Epithelial cell of esophagus (primary cell): ENCODE measurements at regions not wholly inside any gene's neighbourhood (a gene's known extent, or its start where the extent isn't known, plus 50 kb on each side); places are given as distances from the start of the nearest gene placed in this dataset.

Experiments
- DNase-seq: peaks from one replicate; pipeline ENCODE4 v3.0.0; 2010; ENCODE audit warnings: low read depth
- H3K4me3 ChIP-seq: 2 replicates; pipeline ENCODE4 v1.5.1; 2011; ENCODE audit warnings: mild to moderate bottlenecking, low read length, control low read depth
- CTCF ChIP-seq: IDR thresholded peaks from 2 replicates; pipeline ENCODE4 v1.5.1; 2011; ENCODE audit warnings: low read depth, mild to moderate bottlenecking, low read length, control low read depth, inconsistent platforms; ENCODE audit not compliant: insufficient read depth; ENCODE audit errors: missing control alignments

DNA sequence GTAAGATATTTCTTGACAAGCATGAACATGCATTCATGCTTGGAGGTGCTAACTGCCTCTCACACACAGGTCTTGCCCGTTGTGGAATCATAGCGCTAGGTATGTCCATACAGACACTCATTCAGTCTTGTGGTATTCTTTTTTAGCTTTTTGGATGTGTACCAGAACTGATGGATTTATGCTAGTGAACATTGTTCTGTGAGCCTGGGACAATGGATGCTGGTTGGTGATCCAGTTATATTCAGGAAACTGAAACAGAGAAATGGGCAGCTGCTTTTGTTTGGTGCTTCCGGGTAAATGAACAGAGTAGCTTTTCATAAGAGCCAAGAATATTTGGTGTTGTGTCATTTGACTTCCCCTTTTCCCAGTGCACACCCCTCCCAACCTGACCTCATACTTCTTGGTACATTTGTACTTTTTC lies 78.9 kb upstream of the SLC4A4 start:
- TF ChIP-seq CTCF = no peak
- DNase-seq = peak; percentile 93
- no peak overlapping the region for H3K4me3 ChIP-seq

GRCh38 chr4:71260544-71260943 lies 78.3 kb upstream of the SLC4A4 start:
- TF ChIP-seq CTCF = no peak
- H3K4me3 ChIP-seq = no peak overlapping the region

DNA sequence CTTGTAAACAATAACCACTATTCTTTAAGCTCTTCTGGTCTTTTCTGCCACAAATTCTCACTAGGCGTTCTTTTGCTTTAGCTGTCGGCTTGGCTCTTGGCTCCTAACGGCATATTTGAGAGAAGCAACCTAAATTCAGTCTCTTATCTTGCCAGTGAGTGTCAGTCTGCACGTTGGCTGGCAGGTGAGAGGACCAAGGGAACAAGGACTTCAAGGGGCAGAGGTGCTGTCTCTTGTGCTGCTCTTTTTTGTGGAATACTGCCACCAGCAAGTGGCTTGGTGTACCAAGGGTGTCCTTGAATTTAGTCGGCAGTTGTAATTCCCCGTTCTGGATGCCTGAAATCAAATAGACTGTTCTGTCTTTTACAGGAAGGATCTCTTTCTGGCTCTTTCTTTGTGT lies 77.8 kb upstream of the SLC4A4 start:
- DNase-seq = no peak
- no peak overlapping the region for H3K4me3 ChIP-seq
- no peak for TF ChIP-seq CTCF

More at GRCh38 chr4:71260544-71260943, 78.3 kb upstream of the SLC4A4 start:
- no peak for DNase-seq

- DNase-seq = no peak
- no peak overlapping the region for H3K4me3 ChIP-seq
- TF ChIP-seq CTCF = no peak
These were observed 77.1 kb upstream of the SLC4A4 start for GRCh38 chr4:71261633-71262121.

DNA sequence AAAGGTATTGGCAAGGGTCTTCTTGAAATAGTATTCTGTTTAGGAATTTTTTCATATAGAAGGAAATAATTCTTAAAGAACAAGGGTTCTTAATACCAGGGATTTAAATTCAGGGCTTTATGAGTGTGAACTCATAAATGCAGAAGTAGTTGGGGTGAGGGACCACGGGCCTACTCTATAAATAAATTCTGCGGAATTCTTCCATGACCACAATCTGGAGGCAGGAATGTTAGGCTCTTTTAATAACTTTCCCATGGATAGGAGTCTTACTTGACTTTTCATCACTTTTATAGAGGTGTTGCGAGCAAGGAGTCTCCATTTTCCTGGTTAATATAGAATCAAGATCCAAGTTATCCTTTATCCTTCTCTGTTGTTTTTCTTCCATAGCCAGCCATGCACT lies 76.7 kb upstream of the SLC4A4 start:
- DNase-seq = no peak
- no peak overlapping the region for H3K4me3 ChIP-seq
- no peak for TF ChIP-seq CTCF

DNA sequence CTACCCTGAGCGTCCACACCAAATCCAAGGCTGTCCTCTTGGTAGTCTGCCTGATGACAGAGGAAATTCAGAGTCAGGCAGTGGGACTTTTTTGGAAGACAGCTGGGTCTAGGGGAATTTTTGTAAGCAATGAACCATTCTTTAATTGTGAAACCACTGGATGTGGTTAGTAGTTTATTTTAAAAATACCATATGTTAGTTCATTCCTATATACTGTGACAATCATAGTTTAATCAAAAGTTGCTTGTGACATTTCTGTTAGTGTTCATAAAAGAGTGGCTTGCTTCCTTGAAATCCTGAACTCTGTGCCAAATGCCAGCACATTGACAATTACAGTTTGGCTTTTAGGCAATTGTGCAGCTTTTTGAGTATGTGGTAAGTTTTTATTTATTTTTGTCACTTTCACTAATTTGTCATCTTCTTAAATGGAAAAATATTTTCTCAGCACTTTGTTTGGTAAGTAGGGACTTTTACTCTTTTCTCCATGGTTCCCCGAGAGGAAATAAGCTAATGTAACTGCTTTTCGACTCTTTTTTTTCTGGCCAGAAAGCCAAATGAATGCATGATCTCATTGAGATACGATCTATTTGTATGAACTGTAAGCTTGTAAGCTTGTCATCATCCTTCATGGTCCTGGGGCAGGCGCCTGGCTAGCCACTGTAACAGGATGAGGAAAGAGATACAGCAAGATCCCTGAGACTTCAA lies 72.6 kb upstream of the SLC4A4 start:
- H3K4me3 ChIP-seq = no peak overlapping the region
- no peak for TF ChIP-seq CTCF
- no peak for DNase-seq

DNA sequence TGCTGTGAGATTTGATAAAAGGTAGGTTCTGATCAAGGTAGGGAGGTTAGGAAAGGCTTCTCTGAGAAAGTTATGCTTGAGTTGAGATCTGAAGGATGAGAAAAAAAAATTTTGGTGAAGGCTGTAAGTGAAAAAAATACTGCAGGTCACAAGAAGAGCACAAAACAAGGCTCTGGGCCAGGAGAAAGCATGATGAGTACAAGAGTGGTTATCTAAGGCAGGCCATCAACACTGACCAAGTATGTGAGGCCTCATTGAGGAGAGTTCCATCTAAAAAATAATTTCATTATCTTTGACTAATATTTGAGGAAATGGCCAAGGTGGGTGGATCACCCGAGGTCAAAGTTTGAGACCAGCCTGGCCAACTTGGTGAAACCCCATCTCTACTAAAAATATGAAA lies 71.6 kb upstream of the SLC4A4 start:
- DNase-seq = no peak
- no peak for TF ChIP-seq CTCF
- no peak overlapping the region for H3K4me3 ChIP-seq
